WTC11 (cell line): ENCODE measurements at regions not wholly inside any gene's neighbourhood (a gene's known extent, or its start where the extent isn't known, plus 50 kb on each side); places are given as distances from the start of the nearest gene placed in this dataset.

ENCODE experiments used
- CREM ChIP-seq: sonication (generic); formaldehyde crosslinking; IDR thresholded peaks from 2 replicates; pipeline ENCODE4 v1.8.1; 2022; ENCODE audit warnings: mild to moderate bottlenecking, missing genetic modification reagents, moderate library complexity
- CTCF ChIP-seq: fragments of 200-600 bp; IDR thresholded peaks from 2 replicates; pipeline ENCODE4 v1.8.0; 2022; ENCODE audit warnings: antibody characterized with exemption
- ELF4 ChIP-seq: sonication (generic); formaldehyde crosslinking; IDR thresholded peaks from 2 replicates; pipeline ENCODE4 v1.8.1; 2022; ENCODE audit warnings: low read depth, mild to moderate bottlenecking, moderate library complexity, missing genetic modification reagents
- IRF1 ChIP-seq: sonication (generic); formaldehyde crosslinking; IDR thresholded peaks from 2 replicates; pipeline ENCODE4 v1.8.0; 2023; ENCODE audit warnings: missing genetic modification reagents
- NR1H2 ChIP-seq: sonication (generic); formaldehyde crosslinking; IDR thresholded peaks from 2 replicates; pipeline ENCODE4 v1.9.0; 2021; ENCODE audit warnings: mild to moderate bottlenecking, moderate library complexity, missing genetic modification reagents
- TEAD4 ChIP-seq: sonication (generic); formaldehyde crosslinking; IDR thresholded peaks from 2 replicates; pipeline ENCODE4 v1.8.0; 2022; ENCODE audit warnings: mild to moderate bottlenecking, missing genetic modification reagents
- USF2 ChIP-seq: sonication (generic); formaldehyde crosslinking; IDR thresholded peaks from 2 replicates; pipeline ENCODE4 v1.8.1; 2023; ENCODE audit warnings: mild to moderate bottlenecking, missing genetic modification reagents, moderate library complexity
- ZNF232 ChIP-seq: sonication (generic); formaldehyde crosslinking; IDR thresholded peaks from 2 replicates; pipeline ENCODE4 v1.8.0; 2022; ENCODE audit warnings: mild to moderate bottlenecking, missing genetic modification reagents

- TF ChIP-seq ELF4 (CRISPR knock-in tag) (no peak), IRF1 (CRISPR knock-in tag) (no peak), NR1H2 (no peak), ZNF232 (no peak), USF2 (CRISPR knock-in tag) (no peak), CTCF (no peak), CREM (CRISPR knock-in tag) (no peak), TEAD4 (no peak)
These were observed 217.9 kb upstream of the TPK1 start for GRCh38 chr7:145053781-145054180.
